Liver (tissue), 8 donors: ENCODE measurements at regions not wholly inside any gene's neighbourhood (a gene's known extent, or its start where the extent isn't known, plus 50 kb on each side); places are given as distances from the start of the nearest gene placed in this dataset.

Experiments
- DNase-seq: peaks from one replicate; pipeline ENCODE4 v3.0.0-alpha.2; 2017; ENCODE audit warnings: low spot score
- H3K27ac ChIP-seq, 2 donors: one replicate each; pipeline ENCODE4 v1.7.0; 2013; ENCODE audit warnings: inconsistent platforms in 2 of 2, low read length in 2 of 2, control low read depth in 1 of 2, low read depth in 1 of 2, mild to moderate bottlenecking in 1 of 2
- H3K27me3 ChIP-seq, 4 donors: one replicate each; pipeline versions ENCODE4 v1.6.1 to v1.7.0; 2013; ENCODE audit warnings: low read length in 3 of 4, inconsistent platforms in 1 of 4, mild to moderate bottlenecking in 1 of 4, moderate library complexity in 1 of 4; ENCODE audit not compliant: control insufficient read depth in 4 of 4, insufficient read depth in 4 of 4
- H3K36me3 ChIP-seq, 4 donors: one replicate each; pipeline versions ENCODE4 v1.6.1 to v1.7.0; 2013; ENCODE audit warnings: low read length in 3 of 4, mild to moderate bottlenecking in 3 of 4, low read depth in 1 of 4, moderate library complexity in 1 of 4; ENCODE audit not compliant: control insufficient read depth in 4 of 4, insufficient read depth in 3 of 4
- H3K4me1 ChIP-seq, 4 donors: one replicate each; pipeline versions ENCODE4 v1.6.1 to v1.7.0; 2013; ENCODE audit warnings: low read length in 3 of 4, mild to moderate bottlenecking in 3 of 4, moderate library complexity in 1 of 4; ENCODE audit not compliant: control insufficient read depth in 4 of 4, insufficient read depth in 4 of 4
- H3K4me3 ChIP-seq, 3 donors: one replicate each; pipeline versions ENCODE4 v1.6.1 to v1.7.0; 2013; ENCODE audit warnings: low read length in 3 of 3, control low read depth in 1 of 3, low read depth in 1 of 3, mild to moderate bottlenecking in 1 of 3
- H3K9ac ChIP-seq, 2 donors: one replicate each; pipeline ENCODE4 v1.7.0; 2013; ENCODE audit warnings: low read length in 2 of 2, mild to moderate bottlenecking in 2 of 2, moderate library complexity in 2 of 2, control low read depth in 1 of 2, low read depth in 1 of 2
- H3K9me3 ChIP-seq, 4 donors: one replicate each; pipeline versions ENCODE4 v1.6.1 to v1.7.0; 2013; ENCODE audit warnings: low read length in 3 of 4; ENCODE audit not compliant: control insufficient read depth in 4 of 4
- ATF3 ChIP-seq: IDR thresholded peaks from 2 replicates; pipeline ENCODE4 v1.6.1; 2016; ENCODE audit warnings: antibody characterized with exemption
- EGR1 ChIP-seq, 2 donors: IDR thresholded peaks; 2 replicates each; pipeline ENCODE4 v1.6.1; 2016 to 2018; ENCODE audit warnings: antibody characterized with exemption in 2 of 2, low read depth in 2 of 2
- FOXA1 ChIP-seq: IDR thresholded peaks from 2 replicates; pipeline ENCODE4 v1.6.1; 2016; ENCODE audit warnings: antibody characterized with exemption
- FOXA2 ChIP-seq: IDR thresholded peaks from 2 replicates; pipeline ENCODE4 v1.6.1; 2016; ENCODE audit warnings: antibody characterized with exemption
- GABPA ChIP-seq, 2 donors: IDR thresholded peaks in 1 of 2; conservative IDR thresholded peaks in 1 of 2; 2 replicates each; pipeline ENCODE4 v1.6.1; 2016; ENCODE audit warnings: antibody characterized with exemption in 2 of 2, mild to moderate bottlenecking in 1 of 2, moderate library complexity in 1 of 2
- HNF4A ChIP-seq, 2 donors: conservative IDR thresholded peaks; 2 replicates each; pipeline ENCODE4 v1.6.1; 2016; ENCODE audit warnings: antibody characterized with exemption in 2 of 2, mild to moderate bottlenecking in 2 of 2
- HNF4G ChIP-seq: IDR thresholded peaks from 2 replicates; pipeline ENCODE4 v1.6.1; 2016; ENCODE audit warnings: antibody characterized with exemption
- JUND ChIP-seq, 2 donors: IDR thresholded peaks; 2 replicates each; pipeline ENCODE4 v1.6.1; 2016; ENCODE audit warnings: antibody characterized with exemption in 2 of 2
- NR2F2 ChIP-seq: IDR thresholded peaks from 2 replicates; pipeline ENCODE4 v1.6.1; 2016; ENCODE audit warnings: antibody characterized with exemption
- RAD21 ChIP-seq, 2 donors: IDR thresholded peaks; 2 replicates each; pipeline ENCODE4 v1.6.1; 2016; ENCODE audit warnings: antibody characterized with exemption in 2 of 2, mild to moderate bottlenecking in 2 of 2
- REST ChIP-seq: IDR thresholded peaks from 2 replicates; pipeline ENCODE4 v1.6.1; 2016; ENCODE audit warnings: antibody characterized with exemption, mild to moderate bottlenecking
- RXRA ChIP-seq, 2 donors: IDR thresholded peaks; 2 replicates each; pipeline ENCODE4 v1.6.1; 2017 to 2018; ENCODE audit warnings: antibody characterized with exemption in 2 of 2, mild to moderate bottlenecking in 1 of 2
- SP1 ChIP-seq: IDR thresholded peaks from 2 replicates; pipeline ENCODE4 v1.6.1; 2018; ENCODE audit warnings: antibody characterized with exemption, mild to moderate bottlenecking
- TAF1 ChIP-seq: conservative IDR thresholded peaks from 2 replicates; pipeline ENCODE4 v1.6.1; 2016; ENCODE audit warnings: antibody characterized with exemption, mild to moderate bottlenecking
- YY1 ChIP-seq: IDR thresholded peaks from 2 replicates; pipeline ENCODE4 v1.6.1; 2016; ENCODE audit warnings: antibody characterized with exemption, mild to moderate bottlenecking
- WGBS: extraction: QIAGEN DNeasy Blood & Tissue Kit; methylation state at CpG from one replicate; pipeline ENCODE4 v1.1.7; 2013; 5-methylcytosine and 5-hydroxymethylcytosine counted together
- TF ChIP-seq, protein P1 (sequence below): fragments of 150-350 bp; IDR thresholded peaks from 2 replicates; pipeline ENCODE4 v1.5.1; 2017; ENCODE audit warnings: improper control_type of control experiment, low read depth, low read length; ENCODE audit not compliant: missing input control
- TF ChIP-seq, protein P2 (sequence below): IDR thresholded peaks from 2 replicates; pipeline ENCODE4 v1.6.1; 2016; ENCODE audit warnings: antibody characterized with exemption
- TF ChIP-seq, protein P3 (sequence below): IDR thresholded peaks from 2 replicates; pipeline ENCODE4 v1.6.1; 2016; ENCODE audit warnings: antibody characterized with exemption
- donor health status: healthy.
- donor health status: healthy.
- donor health status: healthy.
- donor health status: healthy.
- donor health status: healthy.

DNA sequence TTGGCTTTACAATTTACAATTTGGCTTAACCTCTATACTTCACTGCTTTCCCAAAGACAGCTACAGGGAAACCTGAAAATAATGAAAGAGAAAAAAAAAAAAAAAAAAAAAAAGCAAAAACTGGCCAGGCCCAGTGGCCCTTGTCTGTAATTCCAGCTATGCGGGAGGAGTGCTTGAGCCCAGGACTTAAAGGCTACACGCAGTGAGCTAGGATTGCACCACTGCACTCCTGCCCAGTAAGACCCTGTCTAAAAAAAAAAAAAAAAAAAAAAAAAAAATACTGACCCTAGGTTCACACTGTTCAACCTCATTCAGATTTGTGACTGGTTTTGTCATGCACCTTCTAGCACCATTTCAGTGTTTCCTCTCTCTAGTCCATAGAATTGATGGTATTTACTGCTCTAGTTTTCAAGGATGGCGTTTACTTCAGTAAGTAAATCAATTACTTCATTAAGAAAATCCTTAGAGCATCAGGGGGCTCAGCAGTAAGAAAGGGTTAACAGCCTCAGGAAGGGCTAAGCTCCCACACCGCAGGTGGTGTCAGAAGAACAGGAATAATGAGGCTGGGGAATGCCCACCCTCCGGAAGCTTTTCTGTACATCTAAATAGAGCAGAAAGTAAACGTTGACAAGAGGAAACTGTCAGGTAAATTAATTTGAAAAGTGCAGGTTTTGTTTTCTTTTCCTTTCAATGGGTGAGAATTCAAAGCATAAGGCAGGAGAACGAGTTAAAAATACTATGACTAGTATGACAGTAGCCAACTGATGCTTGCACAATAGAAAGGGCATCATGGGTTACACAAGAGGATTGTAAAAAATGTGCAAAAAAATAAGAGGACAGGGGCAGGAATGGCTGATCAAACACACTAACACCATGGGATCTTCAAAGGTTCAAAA is 115.0 kb upstream of the MDM1 start:
- Histone ChIP-seq H3K36me3 (no peaks in the 10 kb centered on the region), H3K27me3 (no peaks in the 10 kb centered on the region), H3K4me1 (peaks cover 2 to 10% (median 7%) of the 10 kb centered on the region in 4 donors), H3K9me3 (no peaks in the 10 kb centered on the region), H3K4me3 (no peak overlapping the region), H3K27ac (no peak overlapping the region), H3K9ac (no peak overlapping the region)
- TF ChIP-seq YY1 (no peak), JUND (IDR thresholded peaks at IDR 0.05) (no peak), REST (no peak), FOXA1 (no peak), RAD21 (IDR thresholded peaks at IDR 0.05) (no peak), FOXA2 (no peak), HNF4A (conservative IDR thresholded peaks at IDR 0.05) (no peak), TAF1 (no peak), RXRA (IDR thresholded peaks at IDR 0.05) (no peak), ATF3 (no peak), GABPA (IDR thresholded peaks at IDR 0.05 in 1 of 2, conservative IDR thresholded peaks at IDR 0.05 in 1 of 2) (no peak), SP1 (no peak), NR2F2 (no peak), HNF4G (no peak), EGR1 (IDR thresholded peaks at IDR 0.05; ENCODE audit: low read depth in 2 of 2) (no peak)
- TF ChIP-seq, protein P1, sequence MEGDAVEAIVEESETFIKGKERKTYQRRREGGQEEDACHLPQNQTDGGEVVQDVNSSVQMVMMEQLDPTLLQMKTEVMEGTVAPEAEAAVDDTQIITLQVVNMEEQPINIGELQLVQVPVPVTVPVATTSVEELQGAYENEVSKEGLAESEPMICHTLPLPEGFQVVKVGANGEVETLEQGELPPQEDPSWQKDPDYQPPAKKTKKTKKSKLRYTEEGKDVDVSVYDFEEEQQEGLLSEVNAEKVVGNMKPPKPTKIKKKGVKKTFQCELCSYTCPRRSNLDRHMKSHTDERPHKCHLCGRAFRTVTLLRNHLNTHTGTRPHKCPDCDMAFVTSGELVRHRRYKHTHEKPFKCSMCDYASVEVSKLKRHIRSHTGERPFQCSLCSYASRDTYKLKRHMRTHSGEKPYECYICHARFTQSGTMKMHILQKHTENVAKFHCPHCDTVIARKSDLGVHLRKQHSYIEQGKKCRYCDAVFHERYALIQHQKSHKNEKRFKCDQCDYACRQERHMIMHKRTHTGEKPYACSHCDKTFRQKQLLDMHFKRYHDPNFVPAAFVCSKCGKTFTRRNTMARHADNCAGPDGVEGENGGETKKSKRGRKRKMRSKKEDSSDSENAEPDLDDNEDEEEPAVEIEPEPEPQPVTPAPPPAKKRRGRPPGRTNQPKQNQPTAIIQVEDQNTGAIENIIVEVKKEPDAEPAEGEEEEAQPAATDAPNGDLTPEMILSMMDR = no peak
- TF ChIP-seq, protein P2, sequence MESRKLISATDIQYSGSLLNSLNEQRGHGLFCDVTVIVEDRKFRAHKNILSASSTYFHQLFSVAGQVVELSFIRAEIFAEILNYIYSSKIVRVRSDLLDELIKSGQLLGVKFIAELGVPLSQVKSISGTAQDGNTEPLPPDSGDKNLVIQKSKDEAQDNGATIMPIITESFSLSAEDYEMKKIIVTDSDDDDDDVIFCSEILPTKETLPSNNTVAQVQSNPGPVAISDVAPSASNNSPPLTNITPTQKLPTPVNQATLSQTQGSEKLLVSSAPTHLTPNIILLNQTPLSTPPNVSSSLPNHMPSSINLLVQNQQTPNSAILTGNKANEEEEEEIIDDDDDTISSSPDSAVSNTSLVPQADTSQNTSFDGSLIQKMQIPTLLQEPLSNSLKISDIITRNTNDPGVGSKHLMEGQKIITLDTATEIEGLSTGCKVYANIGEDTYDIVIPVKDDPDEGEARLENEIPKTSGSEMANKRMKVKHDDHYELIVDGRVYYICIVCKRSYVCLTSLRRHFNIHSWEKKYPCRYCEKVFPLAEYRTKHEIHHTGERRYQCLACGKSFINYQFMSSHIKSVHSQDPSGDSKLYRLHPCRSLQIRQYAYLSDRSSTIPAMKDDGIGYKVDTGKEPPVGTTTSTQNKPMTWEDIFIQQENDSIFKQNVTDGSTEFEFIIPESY = no peak
- TF ChIP-seq, protein P3, sequence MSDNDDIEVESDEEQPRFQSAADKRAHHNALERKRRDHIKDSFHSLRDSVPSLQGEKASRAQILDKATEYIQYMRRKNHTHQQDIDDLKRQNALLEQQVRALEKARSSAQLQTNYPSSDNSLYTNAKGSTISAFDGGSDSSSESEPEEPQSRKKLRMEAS = no peak
- no peak for DNase-seq
- 45% methylated on average over 7 of the region's 7 CpGs for WGBS
